NB4 (cell line): ENCODE measurements at regions not wholly inside any gene's neighbourhood (a gene's known extent, or its start where the extent isn't known, plus 50 kb on each side); places are given as distances from the start of the nearest gene placed in this dataset.

Experiments used
- POLR2A ChIP-seq: IDR thresholded peaks from 2 replicates; pipeline ENCODE4 v1.6.1; 2011; ENCODE audit warnings: mild to moderate bottlenecking; ENCODE audit not compliant: insufficient read length; ENCODE audit errors: extremely low read depth
- TF ChIP-seq, protein P1 (sequence below): IDR thresholded peaks from one replicate; pipeline ENCODE4 v1.5.1; 2012; ENCODE audit warnings: low read depth, low read length
- TF ChIP-seq, protein P2 (sequence below): IDR thresholded peaks from 2 replicates; pipeline ENCODE4 v1.6.1; 2011; ENCODE audit warnings: low read depth, low read length

DNA sequence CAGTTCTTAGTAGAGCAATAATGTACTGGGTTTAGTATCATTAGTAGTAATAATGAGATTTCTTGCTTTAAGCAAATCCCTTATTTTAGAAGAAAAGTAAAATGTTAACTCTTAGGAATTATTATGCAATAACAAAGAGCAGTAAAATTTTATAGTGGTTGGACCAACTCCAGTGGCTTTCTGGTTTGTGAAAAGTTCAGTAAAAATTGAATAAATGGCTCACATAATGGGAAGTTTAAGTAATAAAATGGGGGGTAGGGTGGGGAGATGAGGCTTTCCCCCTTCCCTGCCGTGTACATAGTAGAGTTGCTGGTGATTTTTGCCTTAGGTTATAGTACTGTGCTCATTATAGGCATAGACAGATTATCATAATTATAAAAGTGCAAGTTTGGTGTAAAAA lies 250.5 kb upstream of the ATP2B1 start:
- TF ChIP-seq, protein P1, sequence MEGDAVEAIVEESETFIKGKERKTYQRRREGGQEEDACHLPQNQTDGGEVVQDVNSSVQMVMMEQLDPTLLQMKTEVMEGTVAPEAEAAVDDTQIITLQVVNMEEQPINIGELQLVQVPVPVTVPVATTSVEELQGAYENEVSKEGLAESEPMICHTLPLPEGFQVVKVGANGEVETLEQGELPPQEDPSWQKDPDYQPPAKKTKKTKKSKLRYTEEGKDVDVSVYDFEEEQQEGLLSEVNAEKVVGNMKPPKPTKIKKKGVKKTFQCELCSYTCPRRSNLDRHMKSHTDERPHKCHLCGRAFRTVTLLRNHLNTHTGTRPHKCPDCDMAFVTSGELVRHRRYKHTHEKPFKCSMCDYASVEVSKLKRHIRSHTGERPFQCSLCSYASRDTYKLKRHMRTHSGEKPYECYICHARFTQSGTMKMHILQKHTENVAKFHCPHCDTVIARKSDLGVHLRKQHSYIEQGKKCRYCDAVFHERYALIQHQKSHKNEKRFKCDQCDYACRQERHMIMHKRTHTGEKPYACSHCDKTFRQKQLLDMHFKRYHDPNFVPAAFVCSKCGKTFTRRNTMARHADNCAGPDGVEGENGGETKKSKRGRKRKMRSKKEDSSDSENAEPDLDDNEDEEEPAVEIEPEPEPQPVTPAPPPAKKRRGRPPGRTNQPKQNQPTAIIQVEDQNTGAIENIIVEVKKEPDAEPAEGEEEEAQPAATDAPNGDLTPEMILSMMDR = no peak
- no peak for TF ChIP-seq POLR2A
- TF ChIP-seq, protein P2, sequence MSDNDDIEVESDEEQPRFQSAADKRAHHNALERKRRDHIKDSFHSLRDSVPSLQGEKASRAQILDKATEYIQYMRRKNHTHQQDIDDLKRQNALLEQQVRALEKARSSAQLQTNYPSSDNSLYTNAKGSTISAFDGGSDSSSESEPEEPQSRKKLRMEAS = no peak
